ENCODE measurements at regions not wholly inside any gene's neighbourhood (a gene's known extent, or its start where the extent isn't known, plus 50 kb on each side); places are given as distances from the start of the nearest gene placed in this dataset.

- 85 to 95% methylated on average over 2 of the region's 2 CpGs for WGBS, 2 experiments
- Histone ChIP-seq H3K4me1 (ENCODE audit: control insufficient read depth, insufficient read depth, low read length) (no peaks in the 10 kb centered on the region), H3K27ac (ENCODE audit: insufficient read depth, low read depth, low read length, poor library complexity, severe bottlenecking) (no peak overlapping the region), H3K9me3 (ENCODE audit: control insufficient read depth, low read length) (no peaks in the 10 kb centered on the region), H3K36me3 (ENCODE audit: control insufficient read depth, insufficient read depth, low read length) (no peaks in the 10 kb centered on the region), H3K4me3 (ENCODE audit: insufficient read depth, low read depth, low read length) (no peak overlapping the region), H3K27me3 (ENCODE audit: control insufficient read depth, insufficient read depth, low read length, poor library complexity, severe bottlenecking) (no peaks in the 10 kb centered on the region)
These were observed 1828.8 kb downstream of the MAT2B start for GRCh38 chr5:165334201-165334600.

GRCh38 chr5:165349735-165350134, 1844.3 kb downstream of the MAT2B start:
- H3K27ac ChIP-seq (ENCODE audit: insufficient read depth, low read depth, low read length, poor library complexity, severe bottlenecking), result no peak overlapping the region
- 94% methylated on average over 1 of the region's 1 CpG for WGBS, 2 experiments
- no peaks in the 10 kb centered on the region for H3K36me3 ChIP-seq (ENCODE audit: control insufficient read depth, insufficient read depth, low read length)
- H3K4me3 ChIP-seq (ENCODE audit: insufficient read depth, low read depth, low read length), result no peak overlapping the region
- no peaks in the 10 kb centered on the region for H3K4me1 ChIP-seq (ENCODE audit: control insufficient read depth, insufficient read depth, low read length)
- no peaks in the 10 kb centered on the region for H3K27me3 ChIP-seq (ENCODE audit: control insufficient read depth, insufficient read depth, low read length, poor library complexity, severe bottlenecking)
- no peaks in the 10 kb centered on the region for H3K9me3 ChIP-seq (ENCODE audit: control insufficient read depth, low read length)

GRCh38 chr5:165351342-165351741, 1845.9 kb downstream of the MAT2B start:
- H3K27ac ChIP-seq (ENCODE audit: insufficient read depth, low read depth, low read length, poor library complexity, severe bottlenecking), result no peak overlapping the region
- H3K4me1 ChIP-seq (ENCODE audit: control insufficient read depth, insufficient read depth, low read length), result no peaks in the 10 kb centered on the region
- no peak overlapping the region for H3K4me3 ChIP-seq (ENCODE audit: insufficient read depth, low read depth, low read length)
- H3K27me3 ChIP-seq (ENCODE audit: control insufficient read depth, insufficient read depth, low read length, poor library complexity, severe bottlenecking), result no peaks in the 10 kb centered on the region
- no peaks in the 10 kb centered on the region for H3K9me3 ChIP-seq (ENCODE audit: control insufficient read depth, low read length)
- WGBS, 2 experiments, result 84 to 90% methylated on average over 4 to 5 of the region's 5 CpGs
- no peaks in the 10 kb centered on the region for H3K36me3 ChIP-seq (ENCODE audit: control insufficient read depth, insufficient read depth, low read length)

DNA sequence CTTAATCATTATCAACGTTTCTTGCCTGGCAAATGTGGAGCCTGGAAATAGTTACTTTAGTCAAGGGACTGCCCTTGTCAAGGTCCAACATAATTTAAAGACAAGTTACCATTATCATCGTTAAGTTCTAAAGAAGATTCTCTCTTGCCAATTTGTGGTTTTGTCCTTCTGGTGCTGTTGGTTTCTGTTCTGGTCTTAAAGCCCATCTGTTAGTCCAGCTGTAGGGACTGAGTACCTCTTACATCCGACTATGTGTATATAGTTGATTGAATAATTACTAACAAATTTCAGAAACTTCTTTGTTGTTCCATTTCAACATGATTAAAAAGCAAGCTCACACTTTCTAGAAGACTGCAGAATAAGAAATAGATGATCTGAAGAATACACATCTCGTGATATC, 1854.9 kb downstream of the MAT2B start:
- H3K4me1 ChIP-seq (ENCODE audit: control insufficient read depth, insufficient read depth, low read length), result no peaks in the 10 kb centered on the region
- WGBS, 2 experiments, result 89 to 100% methylated on average over 3 of the region's 4 CpGs

GRCh38 chr5:165360784-165361542, 1855.5 kb downstream of the MAT2B start:
- 93 to 96% methylated on average over 9 of the region's 9 CpGs for WGBS, 2 experiments
- Histone ChIP-seq H3K4me1 (ENCODE audit: control insufficient read depth, insufficient read depth, low read length) (no peaks in the 10 kb centered on the region), H3K4me3 (ENCODE audit: insufficient read depth, low read depth, low read length) (no peak overlapping the region), H3K36me3 (ENCODE audit: control insufficient read depth, insufficient read depth, low read length) (no peaks in the 10 kb centered on the region), H3K27ac (ENCODE audit: insufficient read depth, low read depth, low read length, poor library complexity, severe bottlenecking) (no peak overlapping the region), H3K9me3 (ENCODE audit: control insufficient read depth, low read length) (no peaks in the 10 kb centered on the region), H3K27me3 (ENCODE audit: control insufficient read depth, insufficient read depth, low read length, poor library complexity, severe bottlenecking) (no peaks in the 10 kb centered on the region)

More for the DNA sequence above, 1854.9 kb downstream of the MAT2B start:
- Histone ChIP-seq H3K27me3 (ENCODE audit: control insufficient read depth, insufficient read depth, low read length, poor library complexity, severe bottlenecking) (no peaks in the 10 kb centered on the region), H3K4me3 (ENCODE audit: insufficient read depth, low read depth, low read length) (no peak overlapping the region), H3K27ac (ENCODE audit: insufficient read depth, low read depth, low read length, poor library complexity, severe bottlenecking) (no peak overlapping the region), H3K36me3 (ENCODE audit: control insufficient read depth, insufficient read depth, low read length) (no peaks in the 10 kb centered on the region), H3K9me3 (ENCODE audit: control insufficient read depth, low read length) (no peaks in the 10 kb centered on the region)

- H3K27me3 ChIP-seq (ENCODE audit: control insufficient read depth, insufficient read depth, low read length, poor library complexity, severe bottlenecking), result no peaks in the 10 kb centered on the region
- H3K36me3 ChIP-seq (ENCODE audit: control insufficient read depth, insufficient read depth, low read length), result no peaks in the 10 kb centered on the region
- no peak overlapping the region for H3K27ac ChIP-seq (ENCODE audit: insufficient read depth, low read depth, low read length, poor library complexity, severe bottlenecking)
- no peaks in the 10 kb centered on the region for H3K4me1 ChIP-seq (ENCODE audit: control insufficient read depth, insufficient read depth, low read length)
- no peak overlapping the region for H3K4me3 ChIP-seq (ENCODE audit: insufficient read depth, low read depth, low read length)
- WGBS, 2 experiments, result 86% methylated on average over 1 of the region's 4 CpGs; no CpG with 5 or more reads in 1 of the 2 experiments
- H3K9me3 ChIP-seq (ENCODE audit: control insufficient read depth, low read length), result no peaks in the 10 kb centered on the region
These were observed 1864.8 kb downstream of the MAT2B start for GRCh38 chr5:165370233-165370632.

DNA sequence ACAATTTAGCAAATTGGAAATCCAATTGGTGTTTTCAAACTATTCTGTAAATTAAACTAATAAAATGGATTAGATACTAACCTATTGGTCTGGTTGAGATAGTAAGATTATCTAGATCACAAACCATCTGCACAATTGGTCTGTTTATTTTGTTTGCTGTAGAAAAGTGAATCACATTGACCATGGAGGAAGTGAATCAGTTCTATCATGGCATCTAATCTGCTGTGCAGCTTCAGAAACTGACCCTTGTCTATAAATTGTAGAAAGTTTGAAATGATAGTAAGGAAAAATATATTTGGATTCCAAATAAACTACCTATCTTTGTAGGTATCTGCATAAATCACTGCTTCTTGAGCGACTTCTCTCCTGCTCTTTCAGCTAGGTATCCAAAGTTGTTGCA, 1865.4 kb downstream of the MAT2B start:
- Histone ChIP-seq H3K27me3 (ENCODE audit: control insufficient read depth, insufficient read depth, low read length, poor library complexity, severe bottlenecking) (no peaks in the 10 kb centered on the region), H3K27ac (ENCODE audit: insufficient read depth, low read depth, low read length, poor library complexity, severe bottlenecking) (no peak overlapping the region), H3K4me1 (ENCODE audit: control insufficient read depth, insufficient read depth, low read length) (no peaks in the 10 kb centered on the region), H3K36me3 (ENCODE audit: control insufficient read depth, insufficient read depth, low read length) (no peaks in the 10 kb centered on the region), H3K4me3 (ENCODE audit: insufficient read depth, low read depth, low read length) (no peak overlapping the region), H3K9me3 (ENCODE audit: control insufficient read depth, low read length) (no peaks in the 10 kb centered on the region)
- WGBS, 2 experiments, result 78 to 100% methylated on average over 1 of the region's 1 CpG

DNA sequence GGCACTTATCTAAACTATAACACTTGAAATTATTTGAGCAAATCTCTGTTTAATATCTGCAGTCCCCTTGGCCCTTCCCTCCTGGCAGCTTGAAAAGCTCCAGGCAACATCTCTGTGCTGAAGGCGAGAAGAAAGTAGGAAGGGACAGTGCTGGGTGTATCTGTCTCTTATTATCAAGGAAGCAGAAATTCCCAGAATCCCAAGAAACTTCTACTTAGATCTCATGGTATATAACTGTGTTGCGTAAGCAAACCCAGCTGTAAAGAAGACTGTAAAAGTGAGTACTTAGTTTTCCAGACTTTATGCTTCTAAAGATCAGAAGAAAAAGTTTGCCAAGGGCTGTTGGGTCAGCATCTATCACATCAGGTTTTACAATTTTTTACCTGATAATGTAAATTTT, 1869.8 kb downstream of the MAT2B start:
- Histone ChIP-seq H3K27me3 (ENCODE audit: control insufficient read depth, insufficient read depth, low read length, poor library complexity, severe bottlenecking) (no peaks in the 10 kb centered on the region), H3K9me3 (ENCODE audit: control insufficient read depth, low read length) (no peaks in the 10 kb centered on the region), H3K36me3 (ENCODE audit: control insufficient read depth, insufficient read depth, low read length) (no peaks in the 10 kb centered on the region), H3K27ac (ENCODE audit: insufficient read depth, low read depth, low read length, poor library complexity, severe bottlenecking) (no peak overlapping the region), H3K4me3 (ENCODE audit: insufficient read depth, low read depth, low read length) (no peak overlapping the region), H3K4me1 (ENCODE audit: control insufficient read depth, insufficient read depth, low read length) (no peaks in the 10 kb centered on the region)
- WGBS, 2 experiments, result 100% methylated on average over 2 of the region's 2 CpGs

DNA sequence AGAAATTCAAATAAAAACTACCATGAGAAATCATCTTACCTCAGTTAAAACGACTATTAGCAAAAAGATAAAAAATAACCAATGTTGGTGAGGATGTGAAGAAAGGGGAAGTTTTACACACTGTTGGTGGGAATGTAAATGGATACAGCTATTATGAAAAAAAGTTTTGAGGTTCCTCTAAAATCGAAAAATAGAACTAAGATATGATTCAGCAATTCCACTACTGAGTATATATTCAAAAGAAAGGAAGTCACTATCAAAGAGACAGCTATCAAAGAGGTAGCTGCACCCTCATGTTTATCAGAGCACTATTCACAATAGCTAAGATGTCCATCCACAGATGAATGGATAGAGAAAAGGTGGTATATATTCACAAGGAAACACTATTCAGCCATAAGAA, 1888.4 kb downstream of the MAT2B start:
- H3K4me3 ChIP-seq (ENCODE audit: insufficient read depth, low read depth, low read length), result no peak overlapping the region
- H3K27ac ChIP-seq (ENCODE audit: insufficient read depth, low read depth, low read length, poor library complexity, severe bottlenecking), result no peak overlapping the region
- no peaks in the 10 kb centered on the region for H3K4me1 ChIP-seq (ENCODE audit: control insufficient read depth, insufficient read depth, low read length)
- H3K27me3 ChIP-seq (ENCODE audit: control insufficient read depth, insufficient read depth, low read length, poor library complexity, severe bottlenecking), result no peaks in the 10 kb centered on the region
- no peaks in the 10 kb centered on the region for H3K9me3 ChIP-seq (ENCODE audit: control insufficient read depth, low read length)
- no peaks in the 10 kb centered on the region for H3K36me3 ChIP-seq (ENCODE audit: control insufficient read depth, insufficient read depth, low read length)
- 50 to 75% methylated on average over 1 to 2 of the region's 2 CpGs for WGBS, 2 experiments

GRCh38 chr5:165397516-165397915, 1892.1 kb downstream of the MAT2B start:
- 87 to 93% methylated on average over 1 of the region's 1 CpG for WGBS, 2 experiments
- H3K27me3 ChIP-seq (ENCODE audit: control insufficient read depth, insufficient read depth, low read length, poor library complexity, severe bottlenecking), result no peaks in the 10 kb centered on the region
- no peaks in the 10 kb centered on the region for H3K4me1 ChIP-seq (ENCODE audit: control insufficient read depth, insufficient read depth, low read length)
- no peaks in the 10 kb centered on the region for H3K36me3 ChIP-seq (ENCODE audit: control insufficient read depth, insufficient read depth, low read length)
- H3K9me3 ChIP-seq (ENCODE audit: control insufficient read depth, low read length), result no peaks in the 10 kb centered on the region
- H3K4me3 ChIP-seq (ENCODE audit: insufficient read depth, low read depth, low read length), result no peak overlapping the region
- H3K27ac ChIP-seq (ENCODE audit: insufficient read depth, low read depth, low read length, poor library complexity, severe bottlenecking), result no peak overlapping the region

DNA sequence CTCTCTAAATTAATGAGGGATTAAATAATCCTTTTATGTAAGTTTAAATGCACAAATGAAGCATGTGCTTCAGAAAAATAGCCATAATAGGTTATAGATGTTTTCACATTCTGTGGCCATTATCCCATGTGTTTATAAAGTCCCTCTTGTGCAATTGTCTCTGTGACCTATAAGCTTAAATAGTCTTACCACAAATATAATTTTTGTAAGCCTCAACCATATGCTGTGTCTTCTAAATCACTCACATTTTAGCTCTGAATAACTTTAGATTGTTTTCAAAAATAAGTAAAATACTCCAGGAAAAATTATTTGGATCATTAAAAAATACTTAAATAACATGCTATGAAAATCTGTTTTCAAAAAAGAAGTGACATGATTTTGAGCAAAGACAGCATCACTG, 1894.7 kb downstream of the MAT2B start:
- Histone ChIP-seq H3K27ac (ENCODE audit: insufficient read depth, low read depth, low read length, poor library complexity, severe bottlenecking) (no peak overlapping the region), H3K27me3 (ENCODE audit: control insufficient read depth, insufficient read depth, low read length, poor library complexity, severe bottlenecking) (no peaks in the 10 kb centered on the region), H3K4me3 (ENCODE audit: insufficient read depth, low read depth, low read length) (no peak overlapping the region), H3K4me1 (ENCODE audit: control insufficient read depth, insufficient read depth, low read length) (no peaks in the 10 kb centered on the region), H3K36me3 (ENCODE audit: control insufficient read depth, insufficient read depth, low read length) (no peaks in the 10 kb centered on the region), H3K9me3 (ENCODE audit: control insufficient read depth, low read length) (no peaks in the 10 kb centered on the region)

Data from ectodermal cell (in vitro differentiated cells).